Stimulated activated CD4-positive, alpha-beta T cell treated with anti-CD3 and anti-CD28 coated beads, Interleukin-1b, Interleukin-23, amount 100 ng/mL, for 48 hours (primary cell): ENCODE measurements at regions not wholly inside any gene's neighbourhood (a gene's known extent, or its start where the extent isn't known, plus 50 kb on each side); places are given as distances from the start of the nearest gene placed in this dataset.
A peak's percentile ranks its signal among the peaks of the same experiment; 100 is the strongest.
"Not testable (repeated sequence)": the region's sequence is repeated elsewhere in the genome, so short reads cannot be mapped to it uniquely, and the experiment has no call there.

ENCODE experiments used
- DNase-seq: peaks from one replicate; pipeline ENCODE4 v3.0.0-alpha.2; 2020

DNA sequence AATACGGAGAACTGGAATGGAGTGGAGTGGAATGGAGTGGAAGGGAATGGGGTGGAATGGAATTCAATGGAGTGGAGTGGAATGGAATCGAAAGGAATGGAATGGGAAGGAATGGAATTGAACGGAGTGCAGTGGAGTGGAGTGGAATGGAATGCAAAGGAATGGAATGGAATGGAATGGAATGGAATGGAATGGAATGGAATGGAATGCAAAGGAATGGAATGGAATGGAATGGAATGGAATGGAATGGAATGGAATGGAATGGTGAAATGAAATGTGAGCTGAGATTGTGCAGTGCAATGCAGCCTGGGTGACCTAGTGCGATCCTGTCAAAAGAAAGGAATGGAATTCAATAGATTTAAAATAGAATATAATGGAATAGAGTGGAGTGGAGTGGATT lies 357.3 kb upstream of the WSB1 start:
- DNase-seq, result not testable (repeated sequence)

DNA sequence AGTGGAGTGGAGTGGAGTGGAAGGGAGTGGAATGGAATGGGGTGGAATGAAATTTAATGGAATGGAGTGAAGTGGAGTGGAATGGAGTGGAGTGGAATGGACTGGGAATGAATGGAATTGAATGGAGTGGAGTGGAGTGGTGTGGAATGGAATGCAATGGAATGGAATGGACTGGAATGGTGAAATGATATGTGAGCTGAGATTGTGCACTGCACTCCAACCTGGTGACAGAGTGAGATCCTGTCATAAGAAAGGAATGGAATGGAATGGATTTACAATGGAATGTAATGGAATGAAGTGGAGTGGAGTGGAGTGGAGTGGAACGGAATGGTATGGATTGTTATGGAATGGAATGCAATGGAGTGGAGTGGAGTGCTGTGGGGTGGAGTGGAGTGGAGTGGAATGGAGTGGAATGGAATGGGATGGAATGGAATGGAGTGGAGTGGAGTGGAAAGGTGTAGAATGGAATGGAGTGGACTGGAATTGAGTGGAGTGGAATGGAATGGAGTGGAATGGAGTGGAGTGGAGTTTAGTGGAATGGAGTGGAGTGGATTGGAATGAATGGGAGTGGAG lies 356.1 kb upstream of the WSB1 start:
- DNase-seq, result not testable (repeated sequence)

DNA sequence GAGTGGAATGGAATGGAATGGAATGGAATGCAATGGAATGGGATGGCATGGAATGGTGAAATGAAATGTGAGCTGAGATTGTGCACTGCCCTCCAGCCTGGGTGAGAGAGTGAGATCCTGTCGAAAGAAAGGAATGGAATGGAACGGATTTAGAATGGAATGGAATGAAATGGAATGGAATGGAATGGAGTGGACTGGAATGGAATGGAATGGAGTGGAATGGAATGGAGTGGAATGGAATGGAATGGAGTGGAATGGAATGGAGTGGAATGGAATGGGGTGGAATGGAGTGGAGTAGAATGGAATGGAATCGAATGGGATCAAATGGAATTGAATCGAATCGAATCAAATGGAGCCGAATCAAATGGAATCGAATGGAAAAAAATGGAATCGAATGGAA lies 354.2 kb upstream of the WSB1 start:
- not testable (repeated sequence) for DNase-seq

DNA sequence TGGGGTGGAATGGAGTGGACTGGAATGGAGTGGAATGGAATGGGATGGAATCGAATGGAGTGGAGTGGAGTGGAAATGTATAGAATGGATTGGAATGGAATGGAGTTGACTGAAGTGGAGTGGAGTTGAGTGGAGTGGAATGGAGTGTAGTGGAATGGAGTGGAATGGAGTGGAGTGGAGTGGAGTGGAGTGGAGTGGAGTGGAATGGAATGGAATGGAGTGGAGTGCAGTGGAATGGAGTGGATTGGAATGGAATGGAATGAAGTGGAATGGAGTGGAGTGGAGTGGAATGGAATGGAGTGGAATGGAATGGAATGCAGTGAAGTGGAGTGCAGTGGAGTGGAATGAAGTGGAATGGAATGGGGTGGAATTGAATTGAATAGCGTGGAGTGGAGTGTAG lies 353.3 kb upstream of the WSB1 start:
- DNase-seq, result not testable (repeated sequence)

DNA sequence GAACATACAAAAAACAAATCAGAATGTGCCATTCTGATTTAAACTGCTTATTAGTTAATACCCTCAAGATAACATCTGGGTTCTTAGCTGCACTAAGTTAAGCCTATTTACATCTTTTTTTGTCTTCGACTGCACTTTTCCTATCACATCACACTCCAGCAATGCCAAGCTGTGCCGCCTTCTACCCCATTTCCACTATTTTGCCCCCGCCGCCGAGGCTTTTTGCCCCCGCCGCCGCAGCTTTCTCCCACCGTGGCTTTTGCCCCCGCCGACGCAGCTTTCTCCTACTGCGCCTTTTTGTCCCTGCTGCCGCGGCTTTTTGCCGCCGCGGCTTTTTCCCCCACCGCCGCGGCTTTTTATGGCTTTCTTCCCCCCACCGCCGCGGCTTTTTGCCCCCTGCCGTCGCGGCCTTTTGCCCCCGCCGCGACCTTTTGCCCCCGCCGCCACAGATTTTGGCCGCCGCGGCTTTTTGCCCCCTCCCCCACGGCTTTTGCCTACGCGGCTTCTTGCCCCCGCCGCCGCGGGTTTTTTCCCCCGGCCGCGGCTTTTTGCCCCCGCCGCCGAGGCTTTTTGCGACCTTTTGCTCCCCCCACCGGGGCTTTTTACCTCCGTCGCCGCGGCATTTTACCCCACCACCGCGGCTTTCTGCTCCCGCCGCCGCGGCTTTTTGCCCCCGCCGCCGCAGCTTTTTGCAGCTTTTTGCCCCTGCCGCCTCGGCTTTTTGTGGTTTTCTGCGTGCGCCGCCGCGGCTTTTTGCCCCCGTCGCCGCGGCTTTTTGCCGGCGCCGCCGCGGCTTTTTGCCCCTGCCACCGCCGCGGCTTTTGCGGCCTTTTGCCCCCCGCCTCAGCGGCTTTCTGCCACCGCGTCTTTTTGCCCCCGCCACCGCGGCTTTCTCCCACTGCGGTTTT lies 331.4 kb upstream of the WSB1 start:
- DNase-seq, result no peak

DNA sequence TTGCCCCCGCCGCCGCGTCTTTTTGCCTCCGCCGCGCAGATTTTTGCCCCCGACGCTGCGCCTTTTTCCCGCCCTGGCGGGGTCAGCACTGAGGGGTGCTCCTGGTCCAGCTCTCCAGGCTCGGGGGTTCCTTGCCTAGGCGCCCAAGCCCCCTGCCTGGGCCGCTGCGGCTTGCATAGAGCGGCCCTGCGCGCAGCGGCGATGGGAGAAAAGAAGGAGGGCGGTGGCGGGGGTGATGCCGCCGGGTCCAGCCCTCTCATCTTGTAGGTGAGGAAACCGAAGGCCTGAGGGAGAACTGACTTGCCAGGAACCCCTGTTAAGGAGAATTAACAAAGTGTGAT lies 330.8 kb upstream of the WSB1 start:
- no peak for DNase-seq

DNA sequence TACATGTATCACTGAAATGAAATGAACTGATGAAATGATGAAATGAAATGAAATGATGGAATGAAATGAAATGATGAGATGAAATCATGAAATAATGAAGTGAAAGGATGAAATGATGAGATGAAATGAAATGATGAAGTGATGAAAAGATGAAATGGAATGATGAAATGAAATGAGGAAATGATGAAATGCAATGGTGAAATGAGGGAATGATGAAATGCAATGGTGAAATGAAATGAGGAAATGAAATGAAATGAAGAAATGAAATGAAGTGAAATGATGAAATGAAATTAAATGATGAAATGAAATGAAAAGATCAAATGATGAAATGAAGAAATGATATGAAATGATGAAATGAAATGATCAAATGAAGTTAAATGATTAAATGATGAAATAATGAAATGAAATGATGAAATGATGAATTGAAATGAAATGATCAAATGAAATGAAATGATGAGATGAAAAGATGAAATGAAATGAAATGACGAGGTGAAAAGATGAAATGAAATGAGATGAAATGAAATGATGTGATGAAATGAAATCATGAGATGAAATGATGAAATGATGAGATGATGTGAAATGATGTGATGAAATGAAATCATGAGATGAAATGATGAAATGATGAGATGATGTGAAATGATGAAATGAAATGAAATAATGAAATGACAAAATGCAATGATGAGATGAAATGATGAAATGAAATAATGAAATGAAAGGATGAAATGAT lies 327.9 kb upstream of the WSB1 start:
- DNase-seq, result not testable (repeated sequence)

DNA sequence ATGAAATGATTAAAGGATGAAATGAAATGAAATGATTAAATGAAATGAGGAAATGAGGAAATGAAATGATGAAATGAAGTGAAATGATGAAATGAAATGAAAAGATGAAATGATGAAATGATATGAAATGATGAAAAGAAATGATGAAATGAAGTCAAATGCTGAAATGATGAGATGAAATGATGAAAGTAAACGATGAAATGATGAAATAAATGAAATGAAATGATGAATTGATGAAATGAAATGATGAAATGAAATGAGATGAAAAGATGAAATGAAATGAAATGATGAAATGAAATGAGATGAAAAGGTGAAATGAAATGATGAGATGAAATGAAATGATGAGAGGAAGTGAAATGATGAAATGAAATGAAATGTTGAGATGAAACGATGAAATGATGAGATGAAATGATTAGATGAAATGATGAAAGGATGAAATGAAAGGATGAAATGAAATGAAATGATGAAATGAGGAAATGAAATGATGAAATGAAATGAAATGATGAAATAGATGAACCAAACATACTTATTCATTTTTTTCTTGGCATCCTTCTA lies 327.2 kb upstream of the WSB1 start:
- not testable (repeated sequence) for DNase-seq

DNA sequence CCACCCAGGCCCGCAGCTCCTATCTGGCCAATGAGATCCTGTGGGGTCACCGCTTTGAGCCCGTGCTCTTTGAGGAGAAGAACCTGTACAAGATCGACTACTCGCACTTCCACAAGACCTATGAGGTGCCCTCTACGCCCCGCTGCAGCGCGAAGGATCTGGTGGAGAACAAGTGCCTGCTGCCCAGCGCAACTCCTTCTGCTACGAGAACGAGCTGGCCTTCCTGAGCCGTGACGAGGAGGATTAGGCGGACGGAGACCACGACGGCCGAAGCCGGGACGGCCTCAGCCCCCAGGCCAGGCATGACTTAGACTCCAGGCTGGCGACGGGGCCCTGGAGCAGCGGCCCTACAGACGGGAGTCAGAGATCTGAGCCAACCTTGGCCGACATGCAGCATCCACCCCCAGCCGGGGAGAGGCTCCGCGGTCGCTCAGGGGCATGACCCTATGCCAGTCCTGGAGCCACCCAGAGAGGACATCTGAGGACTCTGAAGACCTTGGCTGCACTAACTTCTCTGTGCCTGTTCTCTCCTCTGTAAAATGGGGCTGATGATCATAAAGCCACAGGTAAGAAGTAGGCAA lies 312.0 kb upstream of the WSB1 start:
- not testable (repeated sequence) for DNase-seq

DNA sequence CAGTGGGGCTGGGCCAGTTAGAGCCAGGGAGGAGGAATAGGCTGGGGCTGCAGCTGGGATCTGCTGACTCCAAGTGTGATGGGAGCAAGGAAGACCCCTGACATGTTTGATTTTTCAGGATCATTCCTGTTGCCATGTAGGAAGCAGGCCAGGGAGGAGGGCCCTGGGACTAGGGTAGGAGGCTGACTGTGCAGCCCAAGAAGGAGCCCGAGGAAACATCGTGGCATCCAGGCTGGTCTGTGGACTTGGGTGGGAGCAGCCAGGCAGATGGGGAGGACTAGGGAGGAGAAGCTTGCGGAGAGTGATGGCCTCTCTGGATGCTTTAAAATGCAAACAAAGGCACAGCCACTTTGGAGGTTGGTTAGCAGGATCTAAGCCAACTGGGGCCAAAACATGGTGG lies 311.4 kb upstream of the WSB1 start:
- not testable (repeated sequence) for DNase-seq

DNA sequence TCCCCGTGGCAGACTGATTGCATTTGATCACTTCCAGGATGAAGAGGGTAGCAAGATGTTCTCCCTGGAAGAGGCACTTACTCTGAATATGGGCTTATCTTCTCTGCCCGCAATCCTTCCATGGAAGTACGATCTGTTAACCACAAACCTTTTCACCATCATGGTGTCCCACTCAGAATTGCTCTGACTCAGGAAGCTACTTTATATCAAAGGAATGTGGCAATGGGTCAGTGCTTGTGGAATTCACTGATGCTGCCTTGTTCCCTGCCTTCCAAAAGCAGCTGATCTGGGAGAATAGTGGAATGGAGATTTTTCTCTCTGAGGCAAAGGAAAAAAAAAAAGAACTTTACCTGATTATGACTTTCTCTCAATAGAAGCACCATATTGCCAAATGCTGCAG lies 306.1 kb upstream of the WSB1 start:
- DNase-seq, result not testable (repeated sequence)

DNA sequence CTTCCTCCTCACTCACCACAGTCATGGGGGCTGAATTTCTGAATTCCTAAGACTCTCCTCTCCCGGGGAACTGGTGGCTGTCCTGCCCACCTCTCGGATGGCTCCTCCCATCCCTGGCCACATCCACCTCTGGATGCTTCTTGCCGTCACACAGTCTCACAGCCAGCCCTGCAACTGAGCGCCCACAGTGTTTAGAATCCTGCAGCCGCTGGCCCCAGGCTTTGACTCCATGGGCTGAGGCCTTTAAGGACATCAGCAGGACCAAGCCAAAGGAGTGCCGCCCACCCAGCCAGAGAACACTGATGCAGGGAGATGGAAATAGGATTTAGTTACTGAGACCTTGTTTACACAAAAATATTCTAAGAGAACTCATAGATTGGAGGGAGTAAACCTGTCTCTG lies 299.3 kb upstream of the WSB1 start:
- not testable (repeated sequence) for DNase-seq

DNA sequence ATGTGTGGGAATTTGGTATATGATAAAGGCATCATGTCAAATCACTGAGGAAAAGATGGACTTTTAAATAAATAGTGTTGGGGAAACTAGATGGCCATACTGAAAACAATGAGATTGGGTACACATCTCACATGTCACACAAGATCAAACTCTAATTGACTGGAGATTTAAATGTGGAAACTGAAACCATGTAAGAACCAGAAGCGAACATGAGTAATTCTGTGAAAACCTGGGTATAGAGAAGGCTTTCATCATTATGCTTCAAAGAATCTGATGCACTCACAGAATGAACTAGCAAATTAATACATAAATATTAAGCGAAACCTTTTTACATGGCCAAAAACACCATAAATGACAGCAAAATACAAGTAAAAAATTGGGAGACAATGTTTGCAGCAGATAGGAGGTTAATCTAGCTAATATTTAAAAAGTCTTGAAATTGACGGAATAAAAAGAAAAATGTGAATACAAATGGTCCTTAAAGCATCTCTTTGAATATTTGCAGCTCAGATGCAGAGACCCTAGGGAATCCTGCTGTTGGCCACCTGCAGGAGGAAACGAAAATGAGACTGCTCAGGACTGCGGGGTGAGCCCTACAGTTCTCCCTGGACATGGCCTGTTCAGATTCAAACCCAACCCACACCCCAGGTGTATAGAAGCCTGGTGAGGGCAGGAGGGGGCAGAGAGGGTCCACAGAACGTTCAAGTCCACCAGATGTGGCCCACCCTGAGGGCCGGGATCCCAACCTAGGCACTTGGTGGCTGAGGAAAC lies 297.6 kb upstream of the WSB1 start:
- DNase-seq, result not testable (repeated sequence)

DNA sequence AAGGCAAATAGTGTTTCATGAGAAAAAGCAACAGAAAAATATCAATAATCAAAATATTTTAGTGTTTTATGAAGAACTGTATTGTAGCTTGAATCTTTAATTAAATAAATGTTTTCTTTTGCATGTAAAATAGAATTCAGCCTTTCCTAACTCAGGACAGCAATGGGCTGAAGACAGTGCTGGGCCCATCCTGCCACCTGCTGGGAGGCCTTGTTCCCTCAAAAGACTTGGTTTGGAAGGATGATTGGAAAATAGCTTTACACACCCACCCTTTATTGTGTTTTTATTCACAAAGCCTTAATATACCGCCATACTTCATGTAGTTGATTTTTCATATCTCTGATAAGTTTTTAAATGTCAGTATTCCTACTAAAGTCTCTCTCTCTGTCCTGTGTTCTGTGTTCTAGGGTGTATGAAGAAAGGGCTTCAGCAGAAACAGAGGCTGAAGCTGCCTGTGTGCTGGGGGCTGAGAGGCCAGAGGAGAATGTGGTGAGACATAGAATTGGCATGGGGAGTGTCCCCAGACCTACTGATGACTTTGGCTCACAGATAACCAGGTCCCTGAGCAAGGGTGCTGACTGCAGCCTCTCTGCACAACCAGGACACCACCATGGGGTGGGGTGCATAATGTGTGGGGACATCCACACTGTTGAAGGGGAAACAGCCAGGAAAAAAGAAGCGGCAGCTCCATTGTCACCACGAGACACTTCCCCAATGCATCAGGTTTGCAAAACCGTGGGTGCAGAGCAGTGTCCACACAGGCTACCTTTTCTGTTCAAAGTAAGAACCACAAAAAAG lies 286.0 kb upstream of the WSB1 start:
- not testable (repeated sequence) for DNase-seq

DNA sequence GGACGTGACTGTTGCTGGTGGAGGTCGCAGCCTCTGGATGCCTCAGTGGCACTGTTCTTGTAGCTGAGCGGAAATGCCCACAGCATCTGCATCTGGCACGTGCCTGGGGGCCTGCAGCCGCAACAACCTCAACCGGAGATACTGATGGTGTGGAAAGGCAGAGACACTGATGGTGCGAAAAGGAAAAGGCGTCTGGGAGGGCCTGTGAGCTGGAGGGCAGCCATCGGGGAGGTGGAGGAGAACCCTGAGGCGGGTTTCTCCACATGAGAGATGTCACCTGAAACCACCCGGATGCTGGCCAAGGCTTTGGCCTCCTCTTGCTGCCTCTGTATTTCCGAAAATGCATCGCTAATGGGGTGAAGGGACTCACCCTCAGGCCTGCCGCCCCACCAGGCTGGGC lies 284.8 kb upstream of the WSB1 start:
- DNase-seq, result no peak

DNA sequence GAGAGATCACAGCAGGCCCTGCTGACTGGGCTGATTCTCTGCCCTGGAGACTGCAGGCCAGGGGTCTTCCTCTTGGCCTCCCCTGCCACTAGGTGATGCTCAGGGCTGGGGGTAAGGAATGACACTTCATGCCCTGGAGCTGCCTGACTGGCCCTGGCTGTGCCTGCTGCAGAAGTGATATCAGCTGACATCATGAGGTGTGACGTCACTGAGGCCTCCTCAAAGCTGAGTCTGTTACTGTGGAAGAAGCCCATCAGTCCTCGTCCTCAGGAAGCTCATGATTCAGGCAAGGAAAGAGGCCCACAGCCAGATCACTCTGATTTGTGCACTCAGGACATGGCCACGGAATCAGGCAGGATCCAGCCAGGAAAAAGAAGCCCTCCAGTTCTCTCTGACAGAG lies 283.8 kb upstream of the WSB1 start:
- not testable (repeated sequence) for DNase-seq

DNA sequence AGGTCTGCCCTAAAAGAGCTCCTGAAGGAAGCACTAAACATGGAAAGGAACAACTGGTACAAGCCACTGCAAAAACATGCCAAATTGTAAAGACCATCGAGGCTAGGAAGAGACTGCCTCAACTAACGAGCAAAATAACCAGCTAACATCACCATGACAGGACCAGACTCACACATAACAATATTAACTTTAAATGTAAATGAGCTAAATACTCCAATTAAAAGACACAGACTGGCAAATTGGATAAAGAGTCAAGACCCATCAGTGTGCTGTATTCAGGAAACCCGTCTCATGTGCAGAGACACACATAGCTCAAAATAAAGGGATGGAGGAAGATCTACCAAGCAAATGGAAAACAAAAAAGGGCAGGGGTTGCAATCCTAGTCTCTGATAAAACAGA lies 263.4 kb upstream of the WSB1 start:
- DNase-seq, result not testable (repeated sequence)

DNA sequence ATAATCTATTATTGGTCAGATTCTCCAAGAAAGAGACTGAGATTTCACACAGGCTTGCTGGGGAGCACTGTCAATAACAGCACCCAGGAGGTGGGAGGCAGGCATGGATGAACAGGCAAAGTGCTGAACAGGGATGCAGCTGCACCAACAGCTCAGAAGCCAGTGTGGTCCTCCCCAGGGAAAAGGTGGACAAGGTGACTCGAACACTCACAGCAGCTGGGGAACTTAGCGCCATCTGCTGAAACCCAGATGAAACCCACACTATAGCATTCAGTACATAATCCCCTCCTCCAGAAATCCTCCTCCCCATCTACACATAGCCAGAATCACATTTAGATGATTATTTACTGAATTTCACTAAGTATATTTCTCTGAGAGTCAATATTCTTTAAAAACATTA lies 255.2 kb upstream of the WSB1 start:
- no peak for DNase-seq

DNA sequence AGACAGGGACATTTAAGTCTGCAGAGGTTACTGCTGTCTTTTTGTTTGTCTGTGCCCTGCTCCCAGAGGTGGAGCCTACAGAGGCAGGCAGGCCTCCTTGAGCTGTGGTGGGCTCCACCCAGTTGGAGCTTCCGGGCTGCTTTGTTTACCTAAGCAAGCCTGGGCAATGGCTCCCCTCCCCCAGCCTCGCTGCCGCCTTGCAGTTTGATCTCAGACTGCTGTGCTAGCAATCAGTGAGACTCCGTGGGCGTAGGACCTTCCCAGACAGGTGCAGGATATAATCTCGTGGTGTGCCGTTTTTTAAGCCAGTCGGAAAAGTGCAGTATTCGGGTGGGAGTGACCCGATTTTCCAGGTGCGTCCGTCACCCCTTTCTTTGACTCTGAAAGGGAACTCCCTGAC lies 248.9 kb upstream of the WSB1 start:
- DNase-seq, result not testable (repeated sequence)

DNA sequence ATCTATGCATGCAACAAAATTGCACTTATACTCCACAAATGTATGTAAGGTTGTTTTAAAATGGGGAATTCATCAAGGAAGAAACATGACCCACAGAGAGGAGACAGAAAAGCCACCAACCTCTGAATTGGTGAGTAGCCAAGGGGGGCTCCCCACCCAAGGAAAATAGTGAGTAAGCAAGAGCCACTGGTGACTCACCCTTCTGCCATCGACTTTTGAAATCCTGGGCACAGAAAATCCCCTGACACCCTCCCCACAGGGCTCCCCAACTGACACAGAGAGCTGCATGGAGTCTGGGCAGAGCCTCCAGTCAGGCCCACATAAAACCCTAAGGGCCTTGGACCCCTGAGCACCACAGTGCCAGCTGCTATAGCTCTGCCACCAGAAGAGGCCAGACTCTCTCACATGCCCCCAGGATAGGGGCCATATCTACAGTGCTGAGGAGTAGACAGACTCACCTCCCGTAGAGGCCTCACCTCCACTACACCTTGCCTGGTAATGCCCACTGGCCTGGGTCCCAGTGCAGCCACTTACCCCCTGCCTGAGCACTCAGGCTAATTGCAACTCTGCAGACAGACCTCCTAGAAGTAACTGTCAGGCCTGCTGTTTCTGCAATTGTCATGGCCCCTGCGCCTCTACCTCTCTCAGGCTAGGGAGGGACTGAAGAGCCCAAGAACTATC lies 244.7 kb upstream of the WSB1 start:
- peak; percentile 14 for DNase-seq

DNA sequence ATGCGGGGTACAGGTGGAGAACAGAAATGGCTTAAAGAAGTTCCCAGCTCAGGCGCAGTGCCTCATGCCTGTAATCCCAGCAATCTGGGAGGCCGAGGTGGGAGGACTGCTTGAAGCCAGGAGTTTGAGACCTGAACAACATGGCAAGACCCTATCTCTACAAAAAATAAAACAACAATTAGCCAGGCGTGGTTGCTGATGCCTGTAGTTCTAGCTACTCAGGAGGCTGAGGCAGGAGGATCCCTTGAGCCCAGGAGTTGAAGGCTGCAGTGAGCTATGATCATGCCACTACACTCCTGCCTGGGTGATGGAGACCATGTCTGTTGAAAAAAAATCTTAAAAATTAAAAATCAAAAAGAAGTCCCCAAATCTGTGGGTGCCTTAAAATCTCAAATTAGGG lies 228.3 kb upstream of the WSB1 start:
- DNase-seq, result no peak
